BE2C (cell line): ENCODE measurements at regions not wholly inside any gene's neighbourhood (a gene's known extent, or its start where the extent isn't known, plus 50 kb on each side); places are given as distances from the start of the nearest gene placed in this dataset.

Experiments
- DNase-seq: peaks from one replicate; pipeline ENCODE4 v3.0.0-alpha.2; 2020
- H3K27me3 ChIP-seq: fragments of 250-450 bp; sonication (Bioruptor Pico); 2 replicates; pipeline ENCODE4 v1.5.1; 2020; ENCODE audit warnings: mild to moderate bottlenecking
- H3K36me3 ChIP-seq: fragments of 250-450 bp; sonication (Bioruptor Pico); 2 replicates; pipeline ENCODE4 v1.5.1; 2020; ENCODE audit warnings: mild to moderate bottlenecking
- H3K4me1 ChIP-seq: fragments of 250-450 bp; sonication (Bioruptor Pico); 2 replicates; pipeline ENCODE4 v1.5.1; 2020
- H3K4me3 ChIP-seq: 2 replicates; pipeline ENCODE4 v1.5.1; 2011; ENCODE audit warnings: low read depth, low read length
- H3K9me3 ChIP-seq: fragments of 250-450 bp; sonication (Bioruptor Pico); 2 replicates; pipeline ENCODE4 v1.5.1; 2020
- CTCF ChIP-seq: IDR thresholded peaks from 2 replicates; pipeline ENCODE4 v1.5.1; 2012; ENCODE audit warnings: mild to moderate bottlenecking, low read depth, low read length

DNA sequence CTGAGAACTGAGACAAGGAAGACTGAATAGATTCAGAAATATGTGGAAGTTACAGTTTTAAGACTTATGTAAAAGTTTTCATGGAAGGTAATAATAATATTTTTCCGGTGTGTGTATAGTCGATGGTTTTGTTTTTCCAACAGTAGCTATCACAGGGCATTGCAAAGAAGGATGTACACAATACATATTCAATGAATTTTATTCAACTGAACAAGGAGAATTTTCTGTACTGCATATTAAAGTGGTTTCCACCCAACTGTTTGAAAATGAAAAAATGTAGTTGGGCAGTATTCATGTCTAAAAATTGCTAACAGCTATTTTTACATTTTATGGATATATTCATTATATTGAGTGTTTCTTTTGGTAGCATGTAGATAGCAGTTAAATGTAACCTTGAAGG lies 350.3 kb upstream of the ATP10A start:
- TF ChIP-seq CTCF: no peak
- no peak overlapping the region for H3K4me3 ChIP-seq
- DNase-seq: no peak
- H3K36me3 ChIP-seq: no peaks in the 10 kb centered on the region
- H3K9me3 ChIP-seq: no peaks in the 10 kb centered on the region
- H3K4me1 ChIP-seq: no peaks in the 10 kb centered on the region
- no peaks in the 10 kb centered on the region for H3K27me3 ChIP-seq

GRCh38 chr15:26212109-26212508 lies 349.0 kb upstream of the ATP10A start:
- no peaks in the 10 kb centered on the region for H3K27me3 ChIP-seq
- DNase-seq: no peak
- no peaks in the 10 kb centered on the region for H3K4me1 ChIP-seq
- TF ChIP-seq CTCF: no peak
- no peaks in the 10 kb centered on the region for H3K36me3 ChIP-seq
- H3K9me3 ChIP-seq: no peaks in the 10 kb centered on the region
- H3K4me3 ChIP-seq: no peak overlapping the region

GRCh38 chr15:26210980-26211379 lies 347.9 kb upstream of the ATP10A start:
- no peak for TF ChIP-seq CTCF
- Histone ChIP-seq H3K9me3 (no peaks in the 10 kb centered on the region), H3K27me3 (no peaks in the 10 kb centered on the region), H3K4me3 (no peak overlapping the region), H3K4me1 (no peaks in the 10 kb centered on the region), H3K36me3 (no peaks in the 10 kb centered on the region)
- DNase-seq: no peak

DNA sequence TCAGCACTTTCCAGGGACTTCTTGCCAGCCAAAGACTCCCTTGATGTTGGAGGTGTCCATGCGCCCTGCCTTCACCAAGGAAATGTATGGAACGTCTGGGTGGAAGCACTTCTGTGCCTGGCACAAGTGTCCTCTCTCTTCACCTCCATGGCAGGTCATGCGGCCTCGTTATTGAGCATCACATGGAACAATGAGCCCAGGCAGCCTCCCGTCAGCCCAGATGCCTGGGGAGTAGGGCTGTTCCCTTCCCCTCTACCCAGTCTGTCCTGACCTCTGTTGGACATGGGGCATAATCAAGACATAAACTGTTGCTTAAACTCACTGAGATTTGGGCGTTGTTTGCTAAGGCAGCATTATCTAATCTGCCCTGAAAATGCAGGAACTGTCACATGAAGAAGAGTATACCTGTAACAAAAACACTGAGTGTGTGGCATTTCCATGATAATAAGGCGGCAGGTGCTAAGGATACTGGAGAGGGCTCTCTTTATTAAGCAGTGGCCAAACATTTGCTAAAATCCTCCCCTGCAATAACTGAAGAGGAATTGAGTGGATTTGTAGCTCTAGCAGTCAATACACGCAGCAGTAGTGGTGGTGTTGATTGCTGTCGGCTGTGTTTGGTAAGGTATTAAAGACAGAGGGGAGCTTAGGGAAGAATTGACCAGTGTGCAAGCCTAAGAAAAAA lies 338.2 kb upstream of the ATP10A start:
- H3K27me3 ChIP-seq: no peaks in the 10 kb centered on the region
- no peak overlapping the region for H3K4me3 ChIP-seq
- H3K9me3 ChIP-seq: no peaks in the 10 kb centered on the region
- no peaks in the 10 kb centered on the region for H3K4me1 ChIP-seq
- DNase-seq: no peak
- TF ChIP-seq CTCF: no peak
- no peaks in the 10 kb centered on the region for H3K36me3 ChIP-seq

- H3K9me3 ChIP-seq: no peaks in the 10 kb centered on the region
- no peaks in the 10 kb centered on the region for H3K4me1 ChIP-seq
- H3K36me3 ChIP-seq: no peaks in the 10 kb centered on the region
- no peak for DNase-seq
- H3K27me3 ChIP-seq: no peaks in the 10 kb centered on the region
- TF ChIP-seq CTCF: no peak
- H3K4me3 ChIP-seq: no peak overlapping the region
These were observed 337.3 kb upstream of the ATP10A start for GRCh38 chr15:26200427-26200826.

DNA sequence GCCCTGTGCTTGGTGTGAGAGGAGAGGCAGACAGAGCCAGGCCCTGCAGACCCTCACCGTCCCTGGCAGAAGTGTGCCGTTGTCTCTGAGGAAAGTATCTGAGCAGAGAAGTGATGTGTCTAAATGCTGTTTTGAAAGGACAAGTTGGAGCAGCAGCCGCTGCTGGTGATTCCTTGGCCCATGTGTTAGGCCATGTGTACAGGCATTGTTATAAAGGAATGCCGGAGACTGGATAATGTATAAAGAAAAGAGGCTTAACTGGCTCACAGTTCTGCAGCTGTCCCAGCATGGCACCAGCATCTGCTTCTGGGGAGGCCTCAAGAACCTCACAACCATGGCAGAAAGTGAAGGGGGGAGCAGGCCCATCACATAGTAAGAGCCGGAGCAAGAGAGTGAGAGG lies 334.6 kb upstream of the ATP10A start:
- Histone ChIP-seq H3K36me3 (no peaks in the 10 kb centered on the region), H3K4me1 (no peaks in the 10 kb centered on the region), H3K9me3 (no peaks in the 10 kb centered on the region), H3K27me3 (no peaks in the 10 kb centered on the region), H3K4me3 (no peak overlapping the region)
- DNase-seq: no peak
- no peak for TF ChIP-seq CTCF
